Thoracic aorta (tissue), 2 donors: ENCODE measurements at regions not wholly inside any gene's neighbourhood (a gene's known extent, or its start where the extent isn't known, plus 50 kb on each side); places are given as distances from the start of the nearest gene placed in this dataset.

ENCODE experiments used
- ATAC-seq: fragments of 150-250 bp; one replicate; pipeline ENCODE4 v1.8.0; 2017; ENCODE audit warnings: low read depth; ENCODE audit not compliant: insufficient number of reproducible peaks, low FRiP score
- DNase-seq: peaks from one replicate; pipeline ENCODE4 v3.0.0-alpha.2; 2020; ENCODE audit warnings: low spot score
- H3K27ac ChIP-seq, 2 donors: fragments of 200-600 bp; sonication (generic); 1 replicate in 1 of 2; 2 replicates in 1 of 2; pipeline ENCODE4 v1.5.1; 2016; ENCODE audit warnings: mild to moderate bottlenecking in 2 of 2, moderate library complexity in 2 of 2
- H3K27me3 ChIP-seq: fragments of 200-600 bp; sonication (generic); replicated peaks from 2 replicates; pipeline ENCODE4 v1.6.0; 2016; ENCODE audit warnings: mild to moderate bottlenecking; ENCODE audit not compliant: insufficient read depth
- H3K36me3 ChIP-seq: fragments of 200-600 bp; sonication (generic); one replicate; pipeline ENCODE4 v1.5.1; 2016
- H3K4me1 ChIP-seq, 2 donors: fragments of 200-600 bp; sonication (generic); 1 replicate in 1 of 2; 2 replicates in 1 of 2; pipeline versions ENCODE4 v1.5.1 to v1.6.0; 2016; ENCODE audit warnings: low read depth in 2 of 2, mild to moderate bottlenecking in 1 of 2; ENCODE audit not compliant: control insufficient read depth in 1 of 2
- H3K4me3 ChIP-seq: fragments of 200-600 bp; sonication (generic); 2 replicates; pipeline ENCODE4 v1.5.1; 2016; ENCODE audit warnings: mild to moderate bottlenecking
- H3K9me3 ChIP-seq: fragments of 200-600 bp; sonication (generic); 2 replicates; pipeline ENCODE4 v1.5.1; 2016
- TF ChIP-seq, protein P1 (sequence below): fragments of 200-600 bp; sonication (generic); IDR thresholded peaks from one replicate; pipeline ENCODE4 v1.5.1; 2019; ENCODE audit warnings: antibody characterized with exemption

DNA sequence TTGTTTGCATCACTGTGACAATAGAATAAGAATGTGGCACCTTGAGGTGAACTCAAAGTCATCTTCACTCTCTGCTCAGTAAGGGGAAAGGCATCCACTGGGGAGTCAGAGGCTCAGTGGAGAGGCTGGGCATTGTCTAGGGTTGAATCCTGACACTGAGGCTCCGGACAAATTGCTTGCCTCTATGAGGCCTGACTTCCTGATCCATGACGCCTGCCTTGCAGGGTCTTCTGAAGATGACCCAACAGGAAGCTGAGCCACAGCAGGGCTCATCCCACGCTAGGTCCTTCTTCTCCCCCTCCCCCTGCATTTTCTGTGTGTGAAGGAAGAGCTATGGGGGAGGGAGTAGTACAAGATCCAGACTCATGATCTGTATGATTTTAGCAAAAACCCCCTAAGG, 265.1 kb downstream of the SH3BP4 start:
- Histone ChIP-seq H3K27ac (no peak overlapping the region), H3K4me1 (no peaks in the 10 kb centered on the region), H3K9me3 (no peaks in the 10 kb centered on the region), H3K36me3 (no peaks in the 10 kb centered on the region), H3K4me3 (no peak overlapping the region), H3K27me3 (no peaks in the 10 kb centered on the region)
- no peak for DNase-seq
- TF ChIP-seq, protein P1, sequence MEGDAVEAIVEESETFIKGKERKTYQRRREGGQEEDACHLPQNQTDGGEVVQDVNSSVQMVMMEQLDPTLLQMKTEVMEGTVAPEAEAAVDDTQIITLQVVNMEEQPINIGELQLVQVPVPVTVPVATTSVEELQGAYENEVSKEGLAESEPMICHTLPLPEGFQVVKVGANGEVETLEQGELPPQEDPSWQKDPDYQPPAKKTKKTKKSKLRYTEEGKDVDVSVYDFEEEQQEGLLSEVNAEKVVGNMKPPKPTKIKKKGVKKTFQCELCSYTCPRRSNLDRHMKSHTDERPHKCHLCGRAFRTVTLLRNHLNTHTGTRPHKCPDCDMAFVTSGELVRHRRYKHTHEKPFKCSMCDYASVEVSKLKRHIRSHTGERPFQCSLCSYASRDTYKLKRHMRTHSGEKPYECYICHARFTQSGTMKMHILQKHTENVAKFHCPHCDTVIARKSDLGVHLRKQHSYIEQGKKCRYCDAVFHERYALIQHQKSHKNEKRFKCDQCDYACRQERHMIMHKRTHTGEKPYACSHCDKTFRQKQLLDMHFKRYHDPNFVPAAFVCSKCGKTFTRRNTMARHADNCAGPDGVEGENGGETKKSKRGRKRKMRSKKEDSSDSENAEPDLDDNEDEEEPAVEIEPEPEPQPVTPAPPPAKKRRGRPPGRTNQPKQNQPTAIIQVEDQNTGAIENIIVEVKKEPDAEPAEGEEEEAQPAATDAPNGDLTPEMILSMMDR, result no peak
- no peak for ATAC-seq

DNA sequence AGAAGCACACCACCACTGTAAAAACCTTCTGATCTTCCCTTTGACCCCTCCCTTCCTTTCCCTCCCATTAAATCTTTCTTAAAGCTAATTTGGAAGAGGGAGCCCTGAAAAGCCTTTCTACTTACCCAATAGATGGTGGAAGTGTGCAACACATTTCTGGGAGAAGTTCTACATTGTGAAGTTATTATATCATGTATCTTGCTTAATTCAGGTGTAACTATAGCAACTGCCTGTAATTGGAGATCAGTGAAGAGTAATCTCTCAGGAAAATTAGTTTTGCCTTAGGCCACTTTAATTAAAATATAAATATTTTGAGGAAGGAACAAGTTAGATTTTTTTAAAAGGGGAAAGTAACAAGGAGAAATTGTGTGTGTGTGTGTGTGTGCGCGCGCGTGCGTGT, 266.0 kb downstream of the SH3BP4 start:
- H3K4me1 ChIP-seq, result no peaks in the 10 kb centered on the region
- H3K36me3 ChIP-seq, result no peaks in the 10 kb centered on the region
- no peak overlapping the region for H3K4me3 ChIP-seq
- TF ChIP-seq, protein P1, result no peak
- H3K27ac ChIP-seq, result no peak overlapping the region
- H3K27me3 ChIP-seq, result no peaks in the 10 kb centered on the region
- no peak for ATAC-seq
- no peaks in the 10 kb centered on the region for H3K9me3 ChIP-seq
- DNase-seq, result no peak

DNA sequence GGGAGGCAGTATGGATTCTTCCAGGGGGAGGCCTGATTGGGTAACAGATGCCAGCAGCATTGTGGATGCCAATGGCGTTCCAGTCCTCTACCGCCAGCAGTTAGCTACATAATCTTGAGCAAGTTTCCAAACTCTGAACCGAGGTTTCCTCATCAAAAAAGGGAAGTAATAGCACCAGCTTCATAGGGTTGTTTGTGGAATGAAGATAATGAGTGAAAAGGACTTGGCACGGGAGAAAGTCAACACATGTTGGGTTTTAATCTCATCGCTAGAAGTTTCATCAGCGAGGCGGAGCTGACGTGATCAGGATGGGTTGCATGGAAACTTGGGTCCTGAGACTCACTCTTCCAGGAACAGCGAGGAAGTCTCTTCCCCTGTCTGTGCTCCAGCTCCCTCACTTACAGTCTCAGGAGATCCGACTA, 266.7 kb downstream of the SH3BP4 start:
- no peaks in the 10 kb centered on the region for H3K4me1 ChIP-seq
- no peak for ATAC-seq
- TF ChIP-seq, protein P1, result no peak

DNA sequence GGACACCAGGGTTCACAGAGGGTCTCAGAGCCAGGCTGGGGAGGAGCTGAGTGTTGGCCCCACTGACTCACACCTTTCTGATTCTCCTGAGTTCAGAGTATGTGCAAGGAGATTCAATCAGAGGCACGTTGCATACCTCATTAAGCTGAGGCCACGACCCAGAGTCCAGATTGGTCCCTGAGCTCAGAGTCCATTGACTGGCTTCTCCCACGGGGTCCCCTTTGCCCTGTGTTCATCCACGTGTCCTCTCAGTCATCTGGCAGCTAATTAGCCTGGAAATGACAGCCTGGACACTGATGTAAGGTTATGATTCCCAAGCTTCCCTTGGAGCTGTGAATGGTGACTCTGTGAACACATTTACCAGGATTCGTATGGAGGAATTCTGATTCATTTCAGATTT, 267.2 kb downstream of the SH3BP4 start:
- DNase-seq (no peak), ATAC-seq (no peak)
- Histone ChIP-seq H3K27me3 (no peaks in the 10 kb centered on the region), H3K9me3 (no peaks in the 10 kb centered on the region), H3K36me3 (no peaks in the 10 kb centered on the region), H3K4me1 (no peaks in the 10 kb centered on the region), H3K4me3 (no peak overlapping the region), H3K27ac (no peak overlapping the region)
- TF ChIP-seq, protein P1, result no peak

More for the DNA sequence above, 266.7 kb downstream of the SH3BP4 start:
- no peak overlapping the region for H3K27ac ChIP-seq
- no peak for DNase-seq
- no peaks in the 10 kb centered on the region for H3K9me3 ChIP-seq
- no peak overlapping the region for H3K4me3 ChIP-seq
- H3K36me3 ChIP-seq, result no peaks in the 10 kb centered on the region
- no peaks in the 10 kb centered on the region for H3K27me3 ChIP-seq

DNA sequence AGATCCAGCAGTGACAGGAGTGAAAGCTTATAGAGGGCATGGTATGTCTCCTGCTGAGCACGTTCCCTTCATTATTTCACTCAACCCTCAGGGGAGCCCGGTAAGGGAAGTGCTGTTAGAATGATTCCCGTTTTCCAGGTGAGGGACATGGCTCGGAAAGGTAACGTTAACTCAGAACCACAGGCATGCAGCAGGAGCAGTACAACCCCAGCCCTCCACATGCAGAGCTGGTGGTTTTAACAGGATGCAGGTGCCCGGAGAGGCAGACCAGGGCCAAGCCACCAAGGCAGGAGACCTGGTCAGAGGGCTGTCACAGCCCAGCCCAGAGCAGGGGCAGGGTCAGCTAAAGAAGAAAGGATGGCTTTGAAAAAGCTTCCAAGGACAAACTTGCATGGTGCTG, 268.5 kb downstream of the SH3BP4 start:
- no peaks in the 10 kb centered on the region for H3K27me3 ChIP-seq
- H3K36me3 ChIP-seq, result no peaks in the 10 kb centered on the region
- DNase-seq (no peak), ATAC-seq (no peak)
- no peaks in the 10 kb centered on the region for H3K4me1 ChIP-seq
- no peak overlapping the region for H3K27ac ChIP-seq
- H3K9me3 ChIP-seq, result no peaks in the 10 kb centered on the region
- TF ChIP-seq, protein P1, result no peak
- H3K4me3 ChIP-seq, result no peak overlapping the region
